Loucy (cell line): ENCODE measurements at regions not wholly inside any gene's neighbourhood (a gene's known extent, or its start where the extent isn't known, plus 50 kb on each side); places are given as distances from the start of the nearest gene placed in this dataset.

ENCODE experiments used
- CTCF ChIP-seq: fragments of 200-600 bp; sonication (generic); conservative IDR thresholded peaks from 2 replicates; pipeline ENCODE4 v1.5.1; 2014; ENCODE audit warnings: mild to moderate bottlenecking, antibody characterized with exemption, low read length
- EZH2phosphoT487 ChIP-seq: fragments of 200-600 bp; IDR thresholded peaks from 2 replicates; pipeline ENCODE4 v1.6.1; 2018; ENCODE audit warnings: antibody characterized with exemption, mild to moderate bottlenecking, moderate library complexity, borderline replicate concordance

GRCh38 chr1:232308616-232309015 lies 321.3 kb downstream of the SIPA1L2 start:
- no peak for TF ChIP-seq CTCF
- TF ChIP-seq EZH2phosphoT487, result no peak
